IMR-90 (cell line): ENCODE measurements at regions not wholly inside any gene's neighbourhood (a gene's known extent, or its start where the extent isn't known, plus 50 kb on each side); places are given as distances from the start of the nearest gene placed in this dataset.

ENCODE experiments used
- POLR2A ChIP-seq: IDR thresholded peaks from 2 replicates; pipeline ENCODE4 v1.6.1; 2012; ENCODE audit warnings: mild to moderate bottlenecking, low read depth, low read length
- RCOR1 ChIP-seq: IDR thresholded peaks from 2 replicates; pipeline ENCODE4 v1.6.1; 2012; ENCODE audit warnings: mild to moderate bottlenecking, low read length, improper control_type of control experiment; ENCODE audit not compliant: insufficient replicate concordance
- TF ChIP-seq, protein P1 (sequence below): conservative IDR thresholded peaks from 2 replicates; pipeline ENCODE4 v1.5.1; 2012; ENCODE audit warnings: mild to moderate bottlenecking, low read depth, low read length, improper control_type of control experiment

DNA sequence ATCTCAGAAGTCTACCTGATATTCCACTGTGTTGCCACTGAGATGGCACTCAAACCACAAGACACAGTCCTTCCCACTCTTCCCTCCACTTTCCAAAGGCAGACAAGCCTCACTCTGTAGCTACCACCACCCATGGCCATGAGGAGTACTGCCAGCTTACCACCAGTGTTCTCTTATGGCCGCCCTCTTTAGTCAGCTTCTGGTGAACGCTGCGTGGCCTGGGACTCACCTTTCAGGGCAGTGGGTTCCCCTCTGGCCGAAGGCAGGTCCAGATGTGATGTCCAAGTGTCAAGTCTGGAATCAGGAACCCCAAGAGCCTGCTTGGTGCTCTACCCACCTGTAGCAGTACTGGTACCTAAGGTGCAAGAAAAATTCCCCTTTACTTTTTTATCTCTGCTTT lies 580.8 kb downstream of the LRRIQ3 start:
- TF ChIP-seq RCOR1: no peak
- no peak for TF ChIP-seq POLR2A
- TF ChIP-seq, protein P1, sequence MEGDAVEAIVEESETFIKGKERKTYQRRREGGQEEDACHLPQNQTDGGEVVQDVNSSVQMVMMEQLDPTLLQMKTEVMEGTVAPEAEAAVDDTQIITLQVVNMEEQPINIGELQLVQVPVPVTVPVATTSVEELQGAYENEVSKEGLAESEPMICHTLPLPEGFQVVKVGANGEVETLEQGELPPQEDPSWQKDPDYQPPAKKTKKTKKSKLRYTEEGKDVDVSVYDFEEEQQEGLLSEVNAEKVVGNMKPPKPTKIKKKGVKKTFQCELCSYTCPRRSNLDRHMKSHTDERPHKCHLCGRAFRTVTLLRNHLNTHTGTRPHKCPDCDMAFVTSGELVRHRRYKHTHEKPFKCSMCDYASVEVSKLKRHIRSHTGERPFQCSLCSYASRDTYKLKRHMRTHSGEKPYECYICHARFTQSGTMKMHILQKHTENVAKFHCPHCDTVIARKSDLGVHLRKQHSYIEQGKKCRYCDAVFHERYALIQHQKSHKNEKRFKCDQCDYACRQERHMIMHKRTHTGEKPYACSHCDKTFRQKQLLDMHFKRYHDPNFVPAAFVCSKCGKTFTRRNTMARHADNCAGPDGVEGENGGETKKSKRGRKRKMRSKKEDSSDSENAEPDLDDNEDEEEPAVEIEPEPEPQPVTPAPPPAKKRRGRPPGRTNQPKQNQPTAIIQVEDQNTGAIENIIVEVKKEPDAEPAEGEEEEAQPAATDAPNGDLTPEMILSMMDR: no peak
